Astrocyte (in vitro differentiated cells and primary cell): ENCODE measurements at regions not wholly inside any gene's neighbourhood (a gene's known extent, or its start where the extent isn't known, plus 50 kb on each side); places are given as distances from the start of the nearest gene placed in this dataset.

Experiments
- DNase-seq: peaks from one replicate; pipeline ENCODE4 v3.0.0-alpha.2; 2010; ENCODE audit warnings: low read depth
- FAIRE-seq: peaks from 2 replicates; lab custom pipeline; 2011; peaks lifted over from hg19 to GRCh38; lab: Jason Lieb, UNC
- H2AFZ ChIP-seq: 2 replicates; pipeline ENCODE4 v1.6.0; 2012; ENCODE audit warnings: low read depth, low read length, inconsistent platforms
- H3K27ac ChIP-seq: 2 replicates; pipeline ENCODE4 v1.5.1; 2011; ENCODE audit warnings: low read depth, low read length, inconsistent platforms
- H3K27me3 ChIP-seq: 2 replicates; pipeline ENCODE4 v1.6.0; 2011; ENCODE audit warnings: low read length, inconsistent platforms; ENCODE audit not compliant: insufficient read depth
- H3K36me3 ChIP-seq: 2 replicates; pipeline ENCODE4 v1.5.1; 2011; ENCODE audit warnings: low read length, inconsistent platforms; ENCODE audit not compliant: insufficient read depth
- H3K4me1 ChIP-seq: 2 replicates; pipeline ENCODE4 v1.5.1; 2011; ENCODE audit warnings: low read length, inconsistent platforms; ENCODE audit not compliant: insufficient read depth
- H3K4me2 ChIP-seq: 2 replicates; pipeline ENCODE4 v1.6.0; 2012; ENCODE audit warnings: low read length, inconsistent platforms
- H3K4me3 ChIP-seq: 2 replicates; pipeline ENCODE4 v1.5.1; 2011; ENCODE audit warnings: low read depth, mild to moderate bottlenecking, low read length, inconsistent platforms; ENCODE audit not compliant: insufficient read depth
- H3K79me2 ChIP-seq: 2 replicates; pipeline ENCODE4 v1.6.0; 2012; ENCODE audit warnings: mild to moderate bottlenecking, low read length, inconsistent platforms; ENCODE audit not compliant: insufficient read depth
- H3K9ac ChIP-seq: 2 replicates; pipeline ENCODE4 v1.6.0; 2012; ENCODE audit warnings: mild to moderate bottlenecking, low read length, inconsistent platforms
- H3K9me3 ChIP-seq: 2 replicates; pipeline ENCODE4 v1.5.1; 2012; ENCODE audit warnings: low read depth, mild to moderate bottlenecking, low read length, inconsistent platforms; ENCODE audit not compliant: insufficient read depth
- H4K20me1 ChIP-seq: 2 replicates; pipeline ENCODE4 v1.6.0; 2012; ENCODE audit warnings: low read length, inconsistent platforms; ENCODE audit not compliant: insufficient read depth
- H3K27ac Mint-ChIP-seq: one replicate; pipeline ENCODE4 v1.8.0; 2021; ENCODE audit warnings: mild to moderate bottlenecking, mixed read lengths; ENCODE audit not compliant: unreplicated experiment
- H3K27me3 Mint-ChIP-seq: one replicate; pipeline ENCODE4 v1.8.0; 2021; ENCODE audit warnings: low read depth, mixed read lengths; ENCODE audit not compliant: unreplicated experiment
- H3K36me3 Mint-ChIP-seq: one replicate; pipeline ENCODE4 v1.8.0; 2021; ENCODE audit warnings: low read depth, mixed read lengths; ENCODE audit not compliant: unreplicated experiment
- H3K4me1 Mint-ChIP-seq: one replicate; pipeline ENCODE4 v1.8.0; 2021; ENCODE audit warnings: low read depth, mixed read lengths; ENCODE audit not compliant: unreplicated experiment
- H3K4me3 Mint-ChIP-seq: one replicate; pipeline ENCODE4 v1.8.0; 2021; ENCODE audit warnings: mild to moderate bottlenecking, moderate library complexity, mixed read lengths; ENCODE audit not compliant: unreplicated experiment
- H3K9me3 Mint-ChIP-seq: one replicate; pipeline ENCODE4 v1.8.0; 2021; ENCODE audit warnings: mild to moderate bottlenecking, mixed read lengths; ENCODE audit not compliant: unreplicated experiment
- CTCF ChIP-seq: IDR thresholded peaks from 2 replicates; pipeline ENCODE4 v1.5.1; 2011; ENCODE audit warnings: low read depth, mild to moderate bottlenecking, inconsistent platforms, low read length, moderate library complexity; ENCODE audit not compliant: insufficient read depth
- EZH2 ChIP-seq: IDR thresholded peaks from 2 replicates; pipeline ENCODE4 v1.6.1; 2012; ENCODE audit warnings: mild to moderate bottlenecking, low read length, inconsistent platforms; ENCODE audit not compliant: insufficient read depth

- DNase-seq: no peak
- Histone ChIP-seq H3K79me2 (no peaks in the 10 kb centered on the region), H3K27me3 (peaks cover 3% of the 10 kb centered on the region), H4K20me1 (no peaks in the 10 kb centered on the region), H3K9me3 (no peaks in the 10 kb centered on the region), H3K4me3 (no peak overlapping the region), H3K27ac (no peak overlapping the region), H3K9ac (no peak overlapping the region), H3K36me3 (no peaks in the 10 kb centered on the region), H3K4me2 (no peak overlapping the region), H2AFZ (no peak overlapping the region), H3K4me1 (no peaks in the 10 kb centered on the region)
- TF ChIP-seq CTCF: no peak
- TF ChIP-seq EZH2: no peak
- no peak overlapping the region for H3K4me3 Mint-ChIP-seq
- H3K27ac Mint-ChIP-seq: no peak overlapping the region
- H3K4me1 Mint-ChIP-seq: peaks cover 10% of the 10 kb centered on the region
- peaks cover 4% of the 10 kb centered on the region for H3K27me3 Mint-ChIP-seq
- no peaks in the 10 kb centered on the region for H3K36me3 Mint-ChIP-seq
- no peak for FAIRE-seq
- H3K9me3 Mint-ChIP-seq: no peaks in the 10 kb centered on the region
These were observed 144.6 kb upstream of the NFIA start for GRCh38 chr1:60937720-60938119.

GRCh38 chr1:60936591-60937342 is 145.6 kb upstream of the NFIA start:
- no peak overlapping the region for H3K27ac ChIP-seq
- H4K20me1 ChIP-seq: no peaks in the 10 kb centered on the region
- H3K27me3 Mint-ChIP-seq: peaks cover 4% of the 10 kb centered on the region
- H3K36me3 ChIP-seq: no peaks in the 10 kb centered on the region
- H3K4me3 Mint-ChIP-seq: no peak overlapping the region
- no peak overlapping the region for H3K27ac Mint-ChIP-seq
- no peak overlapping the region for H3K9ac ChIP-seq
- H2AFZ ChIP-seq: no peak overlapping the region
- H3K4me1 Mint-ChIP-seq: peaks cover 2% of the 10 kb centered on the region
- TF ChIP-seq CTCF (no peak), EZH2 (no peak)
- no peaks in the 10 kb centered on the region for H3K79me2 ChIP-seq
- no peak overlapping the region for H3K4me2 ChIP-seq
- FAIRE-seq (no peak), DNase-seq (no peak)
- no peaks in the 10 kb centered on the region for H3K9me3 ChIP-seq
- no peaks in the 10 kb centered on the region for H3K4me1 ChIP-seq
- H3K36me3 Mint-ChIP-seq: no peaks in the 10 kb centered on the region
- no peak overlapping the region for H3K4me3 ChIP-seq
- H3K9me3 Mint-ChIP-seq: no peaks in the 10 kb centered on the region
- H3K27me3 ChIP-seq: peaks cover 3% of the 10 kb centered on the region

- H3K79me2 ChIP-seq: no peaks in the 10 kb centered on the region
- no peak overlapping the region for H3K4me3 ChIP-seq
- DNase-seq (no peak), FAIRE-seq (no peak)
- no peak overlapping the region for H3K27ac Mint-ChIP-seq
- peaks cover 3% of the 10 kb centered on the region for H3K27me3 ChIP-seq
- no peak overlapping the region for H2AFZ ChIP-seq
- peaks cover 4% of the 10 kb centered on the region for H3K27me3 Mint-ChIP-seq
- no peaks in the 10 kb centered on the region for H3K4me1 ChIP-seq
- no peak overlapping the region for H3K4me3 Mint-ChIP-seq
- H3K9me3 Mint-ChIP-seq: no peaks in the 10 kb centered on the region
- TF ChIP-seq CTCF (no peak), EZH2 (no peak)
- no peaks in the 10 kb centered on the region for H3K36me3 Mint-ChIP-seq
- no peak overlapping the region for H3K27ac ChIP-seq
- no peaks in the 10 kb centered on the region for H3K4me1 Mint-ChIP-seq
- H3K9ac ChIP-seq: no peak overlapping the region
- H4K20me1 ChIP-seq: no peaks in the 10 kb centered on the region
- no peaks in the 10 kb centered on the region for H3K36me3 ChIP-seq
- no peaks in the 10 kb centered on the region for H3K9me3 ChIP-seq
- H3K4me2 ChIP-seq: no peak overlapping the region
These were observed 146.2 kb upstream of the NFIA start for GRCh38 chr1:60936163-60936562.
